ENCODE measurements at regions not wholly inside any gene's neighbourhood (a gene's known extent, or its start where the extent isn't known, plus 50 kb on each side); places are given as distances from the start of the nearest gene placed in this dataset.

DNA sequence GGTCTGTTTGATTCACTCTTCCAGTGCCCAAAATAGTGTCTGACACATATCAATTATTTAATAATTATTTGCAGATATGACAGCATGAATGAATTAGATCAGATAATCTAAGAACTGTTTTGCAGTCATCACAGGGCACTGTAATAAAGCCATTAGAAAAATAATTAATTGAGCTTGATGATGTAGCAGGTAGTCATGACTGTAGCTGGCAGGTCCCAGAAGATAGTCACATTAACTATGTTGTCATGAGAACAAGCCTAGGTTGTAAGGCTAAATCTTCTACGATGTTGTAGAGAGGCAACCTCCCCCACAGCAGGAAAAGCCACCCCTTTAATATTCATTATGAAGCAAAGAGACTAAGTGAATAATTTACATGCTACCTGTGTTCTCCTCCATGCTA, 243.9 kb upstream of the SPTLC3 start:
- no peak for DNase-seq

GRCh38 chr20:12773936-12774335, 234.8 kb upstream of the SPTLC3 start:
- DNase-seq, result no peak

GRCh38 chr20:12775041-12775440, 233.7 kb upstream of the SPTLC3 start:
- DNase-seq, result no peak

DNA sequence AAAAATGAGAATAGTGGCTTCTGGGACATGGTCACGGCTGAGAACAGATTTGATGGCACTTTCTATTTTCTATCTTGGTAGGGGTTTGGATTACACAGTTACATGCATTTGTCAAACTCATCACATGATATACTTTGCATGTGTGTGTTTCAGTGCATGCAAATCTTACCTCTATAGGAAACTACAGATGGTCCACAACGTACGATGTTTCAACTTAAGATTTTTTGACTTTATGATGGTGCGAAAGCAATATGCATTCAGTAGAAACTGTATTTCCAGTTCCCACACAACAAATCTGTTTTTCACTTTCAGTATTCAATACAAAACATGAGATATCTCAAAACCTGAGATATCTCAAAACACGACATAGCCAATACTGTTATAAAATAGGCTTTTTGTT, 231.8 kb upstream of the SPTLC3 start:
- DNase-seq, result no peak

DNA sequence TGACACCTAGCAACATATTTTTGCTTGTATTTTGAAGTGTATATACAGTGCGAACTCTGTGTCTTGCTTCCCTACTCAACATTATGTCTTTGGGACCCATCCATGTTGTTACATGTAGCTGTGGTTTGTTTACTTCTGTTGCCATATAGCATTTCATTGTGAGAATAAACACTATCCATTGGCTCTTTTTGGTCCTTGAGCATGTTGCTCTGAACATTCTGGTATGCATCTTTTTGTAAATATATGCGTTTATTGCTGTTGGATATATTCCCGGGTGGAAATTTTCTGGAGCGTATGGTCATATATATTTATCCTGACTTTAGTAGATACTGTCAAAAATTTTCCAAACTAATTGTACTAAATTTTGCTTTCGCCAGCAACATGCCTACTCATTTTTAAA, 222.5 kb upstream of the SPTLC3 start:
- DNase-seq, result no peak

DNA sequence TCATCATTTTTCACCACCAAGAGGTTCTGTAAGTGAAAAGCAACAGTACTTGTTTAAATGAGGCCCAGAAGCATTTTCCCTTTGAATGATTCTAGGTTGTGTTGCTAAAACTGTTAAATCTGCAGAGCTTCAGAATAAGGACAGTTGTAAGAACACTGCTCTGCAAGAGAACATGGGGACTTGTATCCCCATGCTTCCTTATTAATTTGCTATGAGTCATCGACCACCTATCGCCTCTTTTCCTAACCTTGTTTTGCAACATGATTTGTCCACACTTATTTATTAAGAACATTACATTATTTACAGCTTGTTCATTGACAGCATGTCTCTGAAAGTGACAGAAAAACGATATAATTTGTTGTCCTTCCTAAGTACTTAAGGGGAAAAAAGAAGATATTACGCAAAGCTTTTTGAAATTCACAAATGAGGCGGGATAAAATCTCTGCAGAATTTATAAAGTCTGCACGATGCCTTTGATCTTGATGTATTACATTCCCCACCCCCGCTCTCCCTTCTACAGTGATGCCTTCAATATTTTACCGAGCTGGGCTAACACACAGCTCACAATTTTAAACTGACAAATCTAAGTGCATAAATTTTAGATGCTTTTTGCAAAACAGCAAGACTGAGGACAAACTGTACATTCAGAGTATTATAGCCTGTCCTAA, 220.0 kb upstream of the SPTLC3 start:
- DNase-seq, result no peak

- DNase-seq, result no peak
These were observed 217.9 kb upstream of the SPTLC3 start for GRCh38 chr20:12790859-12791258.

DNA sequence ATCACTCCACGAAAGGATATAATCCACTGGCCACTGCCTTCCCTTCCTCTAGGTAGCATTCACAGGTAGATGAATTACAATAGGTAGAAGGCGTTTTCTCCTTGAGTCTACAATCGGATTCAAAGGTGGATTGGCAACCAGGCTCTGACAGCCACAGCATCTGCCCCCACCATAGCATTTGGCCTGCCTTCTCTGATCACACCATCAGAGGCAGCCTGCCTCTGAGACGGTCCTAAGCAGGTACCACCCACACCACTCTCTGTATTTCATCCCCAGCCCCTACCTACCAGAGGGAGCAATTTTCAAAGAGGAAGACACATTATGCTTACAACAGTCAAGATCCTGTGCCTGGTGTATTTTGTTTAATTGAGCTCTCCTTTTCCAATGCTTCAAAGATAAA, 210.5 kb upstream of the SPTLC3 start:
- no peak for DNase-seq

GRCh38 chr20:12808006-12808567, 200.7 kb upstream of the SPTLC3 start:
- DNase-seq, result no peak

DNA sequence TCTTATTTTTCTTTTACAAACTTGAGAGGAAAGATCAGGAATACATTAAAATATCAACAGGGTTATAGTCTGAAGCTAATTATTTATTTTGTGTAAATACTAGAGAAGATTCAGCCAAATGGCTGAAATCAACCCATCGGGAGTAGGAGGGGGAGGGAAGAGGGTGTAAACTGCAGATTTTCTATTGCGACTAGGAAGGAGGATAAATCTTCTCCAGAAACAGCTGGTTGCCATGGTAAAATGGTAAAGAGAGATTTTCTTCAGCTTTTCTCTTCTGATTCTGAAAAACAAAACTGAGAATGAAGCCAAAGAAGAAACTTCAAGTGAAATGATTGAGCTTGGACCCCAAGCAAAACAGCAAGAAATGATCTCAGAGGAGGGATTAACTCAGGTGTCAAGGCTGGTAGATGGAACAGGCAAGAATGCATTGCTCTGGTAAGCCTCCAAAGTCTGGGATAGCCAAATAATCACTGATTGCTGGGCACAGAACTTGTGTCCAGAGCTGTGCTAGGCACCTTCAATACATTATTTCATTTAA, 193.5 kb upstream of the SPTLC3 start:
- no peak for DNase-seq

GRCh38 chr20:12815778-12816408, 192.9 kb upstream of the SPTLC3 start:
- no peak for DNase-seq

GRCh38 chr20:12821249-12821648, 187.5 kb upstream of the SPTLC3 start:
- no peak for DNase-seq

DNA sequence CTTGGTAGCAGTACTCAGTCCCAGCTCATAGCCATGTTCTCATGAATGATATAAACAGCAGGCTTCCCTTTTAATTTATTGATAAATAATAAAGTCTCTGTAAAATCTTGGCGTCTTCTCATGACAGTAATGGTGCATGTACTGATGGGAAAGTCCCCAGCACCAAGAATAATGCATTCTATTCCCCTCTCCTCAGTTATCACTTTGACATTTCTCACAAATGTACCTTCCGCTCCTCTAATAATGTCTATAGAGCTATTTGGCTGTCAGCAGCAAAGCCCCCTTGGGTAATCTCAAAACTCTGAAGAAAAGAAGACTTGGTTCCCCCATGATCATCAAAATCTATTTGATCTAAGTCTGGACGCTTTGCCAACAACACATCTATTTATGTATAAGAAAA, 185.0 kb upstream of the SPTLC3 start:
- no peak for DNase-seq

GRCh38 chr20:12824328-12825225, 184.2 kb upstream of the SPTLC3 start:
- DNase-seq, result no peak

DNA sequence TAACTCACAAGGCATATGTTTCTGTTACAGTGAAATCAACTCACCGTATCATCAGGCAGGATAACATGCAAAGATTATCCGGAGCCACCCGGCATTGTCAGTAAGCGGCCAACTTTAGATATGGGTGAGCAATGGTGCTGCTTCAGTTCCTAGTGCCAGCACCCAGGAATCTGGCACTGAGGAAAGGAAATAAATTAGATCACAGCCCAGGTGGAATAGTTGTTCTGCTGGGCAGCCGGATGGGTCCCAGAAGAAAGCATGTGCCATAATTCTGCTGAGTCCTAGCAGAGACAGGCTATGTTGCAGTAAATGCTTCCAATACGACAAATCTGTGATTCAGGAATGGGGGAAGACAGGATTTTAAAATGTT, 183.6 kb upstream of the SPTLC3 start:
- no peak for DNase-seq

DNA sequence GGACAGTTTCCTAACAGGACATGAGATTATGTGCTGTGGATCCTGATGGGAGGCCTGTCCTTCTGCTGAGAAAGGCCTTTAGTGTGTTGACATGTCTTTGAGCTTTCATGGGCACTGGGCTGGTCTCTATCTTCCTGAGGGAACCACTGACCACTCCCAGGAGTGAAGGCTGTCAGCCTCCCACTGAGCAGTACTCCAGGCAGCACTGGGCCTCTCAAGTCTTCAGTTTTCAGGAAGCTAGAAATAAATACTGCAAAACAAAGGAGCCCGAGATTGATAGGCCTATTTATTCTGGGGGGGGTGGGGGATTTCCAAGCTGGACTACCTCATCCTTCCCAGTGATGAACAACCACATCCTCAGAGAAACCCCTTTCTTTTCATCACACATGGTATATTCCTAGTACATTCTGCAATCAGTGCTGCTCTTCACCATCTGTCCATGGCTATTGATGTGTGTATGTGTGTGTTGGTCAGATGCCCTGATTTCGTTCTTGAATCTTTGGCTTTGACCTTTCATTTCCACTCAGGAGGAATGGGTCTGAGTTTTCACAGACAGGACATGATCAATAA, 180.9 kb upstream of the SPTLC3 start:
- no peak for DNase-seq

- no peak for DNase-seq
These were observed 179.6 kb upstream of the SPTLC3 start for GRCh38 chr20:12829170-12829569.

GRCh38 chr20:12833861-12834260, 174.9 kb upstream of the SPTLC3 start:
- DNase-seq, result no peak

GRCh38 chr20:12835999-12836398, 172.8 kb upstream of the SPTLC3 start:
- no peak for DNase-seq

DNA sequence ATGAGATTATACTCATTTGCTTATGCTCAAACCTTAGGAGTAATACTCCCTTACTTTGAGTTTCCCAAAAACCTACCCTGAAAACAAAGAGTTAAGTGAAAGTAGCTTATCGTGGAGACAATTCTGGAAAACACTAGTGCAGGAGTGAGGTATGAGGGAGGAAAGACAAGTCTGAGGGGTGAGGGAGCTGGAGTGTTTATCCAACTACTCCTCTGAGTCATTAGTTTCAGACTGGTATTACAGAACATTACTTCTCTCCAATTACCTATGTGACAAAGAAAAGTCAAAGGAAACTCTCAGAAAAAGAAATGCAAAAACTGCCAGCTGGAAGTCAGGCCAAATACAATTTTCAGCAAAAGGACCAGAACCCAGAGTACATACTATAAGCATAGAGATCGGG, 171.1 kb upstream of the SPTLC3 start:
- DNase-seq, result no peak

- DNase-seq, result no peak
These were observed 170.4 kb upstream of the SPTLC3 start for GRCh38 chr20:12838261-12838866.

GRCh38 chr20:12847872-12848271, 160.9 kb upstream of the SPTLC3 start:
- DNase-seq, result no peak

Data from NCI-H1694 (cell line).